HL-60 (cell line): ENCODE measurements at regions not wholly inside any gene's neighbourhood (a gene's known extent, or its start where the extent isn't known, plus 50 kb on each side); places are given as distances from the start of the nearest gene placed in this dataset.

Experiments
- DNase-seq, 2 experiments: peaks; one replicate each; pipeline ENCODE4 v3.0.0-alpha.2; 2010 to 2020; ENCODE audit warnings: low read depth in 1 of 2, low spot score in 1 of 2
- H3K27ac ChIP-seq: fragments of 250-450 bp; sonication (Bioruptor Pico); replicated peaks from 2 replicates; pipeline ENCODE4 v1.5.1; 2020; ENCODE audit warnings: mild to moderate bottlenecking, moderate library complexity
- H3K27me3 ChIP-seq: fragments of 250-450 bp; sonication (Bioruptor Pico); 2 replicates; pipeline ENCODE4 v1.5.1; 2021; ENCODE audit warnings: mild to moderate bottlenecking, moderate library complexity; ENCODE audit not compliant: insufficient read depth, poor library complexity, severe bottlenecking
- H3K4me3 ChIP-seq: replicated peaks from 2 replicates; pipeline ENCODE4 v1.5.1; 2011; ENCODE audit warnings: mild to moderate bottlenecking, control low read depth, low read length; ENCODE audit not compliant: insufficient read depth
- CTCF ChIP-seq: IDR thresholded peaks from one replicate; pipeline ENCODE4 v1.5.1; 2011; ENCODE audit warnings: low read length, control low read depth, inconsistent platforms; ENCODE audit not compliant: insufficient read depth
- GABPA ChIP-seq: IDR thresholded peaks from 2 replicates; pipeline ENCODE4 v1.6.1; 2012; ENCODE audit warnings: low read depth
- POLR2AphosphoS5 ChIP-seq: IDR thresholded peaks from 2 replicates; pipeline ENCODE4 v1.6.1; 2012; ENCODE audit warnings: low read depth
- REST ChIP-seq: IDR thresholded peaks from 2 replicates; pipeline ENCODE4 v1.6.1; 2012; ENCODE audit warnings: low read depth; ENCODE audit not compliant: insufficient replicate concordance
- SPI1 ChIP-seq: IDR thresholded peaks from 2 replicates; pipeline ENCODE4 v1.6.1; 2012; ENCODE audit warnings: low read depth, mild to moderate bottlenecking, borderline replicate concordance

DNA sequence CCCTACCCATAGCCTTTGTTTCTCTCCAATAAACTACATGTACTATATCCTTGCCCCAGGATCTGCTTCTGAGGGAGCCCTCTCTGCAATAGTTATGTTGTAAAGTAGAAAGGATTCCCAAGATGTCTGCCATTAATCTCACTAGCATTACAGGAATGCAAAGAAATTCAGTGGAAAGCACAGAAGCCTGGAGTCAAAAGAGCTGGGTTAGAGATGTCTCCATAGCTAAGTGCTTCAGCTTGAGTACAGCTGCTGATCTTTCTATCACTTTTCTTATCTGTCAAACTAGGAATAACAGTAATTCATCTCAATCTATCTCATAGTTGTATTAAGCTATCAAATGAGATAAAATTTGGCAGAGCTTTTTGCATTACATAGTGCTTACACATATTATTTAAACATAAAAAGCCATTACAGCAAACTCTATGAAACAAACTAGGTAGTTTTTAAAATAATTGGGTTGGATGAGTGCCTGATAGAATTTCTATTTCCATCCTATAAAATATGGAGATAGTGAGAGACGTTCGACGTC, 799.5 kb upstream of the SEMA6D start:
- H3K27me3 ChIP-seq, result no peaks in the 10 kb centered on the region
- TF ChIP-seq REST (no peak), POLR2AphosphoS5 (no peak), SPI1 (no peak), GABPA (no peak), CTCF (no peak)
- no peak overlapping the region for H3K27ac ChIP-seq
- H3K4me3 ChIP-seq, result no peak overlapping the region
- no peak for DNase-seq

- no peak for DNase-seq
- Histone ChIP-seq H3K27ac (no peak overlapping the region), H3K27me3 (no peaks in the 10 kb centered on the region), H3K4me3 (no peak overlapping the region)
- no peak for TF ChIP-seq REST
- no peak for TF ChIP-seq CTCF
- no peak for TF ChIP-seq POLR2AphosphoS5
- no peak for TF ChIP-seq SPI1
- TF ChIP-seq GABPA, result no peak
These were observed 798.7 kb upstream of the SEMA6D start for GRCh38 chr15:46918462-46919140.

DNA sequence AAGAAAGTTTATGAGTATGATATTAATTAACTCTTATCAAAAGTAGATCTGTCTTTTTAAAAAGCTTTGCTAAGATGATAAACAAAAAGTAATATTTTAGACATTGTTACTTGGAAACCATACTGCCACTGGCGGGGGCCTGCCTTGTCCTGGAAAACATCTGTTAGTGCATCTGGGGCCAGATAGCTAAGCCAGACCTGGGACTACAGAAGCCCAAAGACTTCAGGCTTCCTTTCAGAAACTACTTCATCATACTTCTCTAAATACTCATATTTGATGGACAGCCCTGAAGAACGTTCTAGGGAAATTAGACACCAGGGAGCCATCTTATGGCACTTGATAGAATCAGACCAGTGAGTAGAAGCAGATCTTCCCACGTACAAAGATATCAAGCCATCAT, 795.4 kb upstream of the SEMA6D start:
- H3K27me3 ChIP-seq, result no peaks in the 10 kb centered on the region
- H3K4me3 ChIP-seq, result no peak overlapping the region
- DNase-seq, result no peak

More for the DNA sequence above, 795.4 kb upstream of the SEMA6D start:
- no peak overlapping the region for H3K27ac ChIP-seq
- TF ChIP-seq CTCF (no peak), REST (no peak), POLR2AphosphoS5 (no peak), GABPA (no peak), SPI1 (no peak)
